ENCODE measurements at regions not wholly inside any gene's neighbourhood (a gene's known extent, or its start where the extent isn't known, plus 50 kb on each side); places are given as distances from the start of the nearest gene placed in this dataset.

DNA sequence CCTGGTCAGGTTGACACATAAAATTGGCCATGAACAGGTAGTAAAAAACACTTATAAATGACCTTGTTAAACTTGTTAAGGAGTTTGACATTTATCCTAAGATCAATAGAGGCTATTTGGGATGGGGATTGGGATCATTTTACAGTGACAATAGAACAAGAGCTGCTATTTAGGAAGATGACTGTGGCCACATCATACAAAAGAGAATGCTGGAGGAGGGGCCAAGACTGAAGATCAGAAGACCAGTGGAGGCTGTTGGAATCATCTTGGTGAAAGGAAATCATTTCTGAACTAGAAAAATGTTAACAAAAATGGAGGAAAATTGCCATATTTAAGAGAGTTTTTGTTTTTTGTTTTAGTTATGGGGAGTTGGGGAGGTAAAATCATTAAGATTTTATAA is 304.8 kb upstream of the TLE4 start:
- POLR2A ChIA-PET (ENCODE audit: low non-redundant PET) = no interaction called here
- no peaks in the 10 kb centered on the region for H3K36me3 ChIP-seq (ENCODE audit: insufficient read depth, low read length, poor library complexity, severe bottlenecking)
- H3K27me3 ChIP-seq (replicated peaks; ENCODE audit: insufficient read depth, low read depth, low read length, poor library complexity) = peaks cover 83% of the 10 kb centered on the region
- TF ChIP-seq CTCF (conservative IDR thresholded peaks at IDR 0.05; ENCODE audit: low read depth, low read length) = no peak
- no peak for TF ChIP-seq EZH2 (IDR thresholded peaks at IDR 0.05; ENCODE audit: borderline replicate concordance, low read depth, low read length, poor library complexity, severe bottlenecking)
- intact Hi-C loops (cut with micrococcal nuclease; ENCODE audit: unreplicated experiment) = no loop called here
- DNase-seq (ENCODE audit: low spot score) = no peak
- CTCF ChIA-PET = no interaction called here
- H3K27ac ChIP-seq (ENCODE audit: low read depth, low read length, poor library complexity, severe bottlenecking) = no peak overlapping the region
- no peak overlapping the region for H3K4me3 ChIP-seq (ENCODE audit: low read depth, low read length, poor library complexity, severe bottlenecking)
- no TSS peak for BruUV-seq (replicated peaks)
- no peaks in the 10 kb centered on the region for H3K4me1 ChIP-seq (ENCODE audit: insufficient read depth, low read length, poor library complexity, severe bottlenecking)
- no peaks in the 10 kb centered on the region for H3K9me3 ChIP-seq (ENCODE audit: low read depth, low read length, poor library complexity, severe bottlenecking)

DNA sequence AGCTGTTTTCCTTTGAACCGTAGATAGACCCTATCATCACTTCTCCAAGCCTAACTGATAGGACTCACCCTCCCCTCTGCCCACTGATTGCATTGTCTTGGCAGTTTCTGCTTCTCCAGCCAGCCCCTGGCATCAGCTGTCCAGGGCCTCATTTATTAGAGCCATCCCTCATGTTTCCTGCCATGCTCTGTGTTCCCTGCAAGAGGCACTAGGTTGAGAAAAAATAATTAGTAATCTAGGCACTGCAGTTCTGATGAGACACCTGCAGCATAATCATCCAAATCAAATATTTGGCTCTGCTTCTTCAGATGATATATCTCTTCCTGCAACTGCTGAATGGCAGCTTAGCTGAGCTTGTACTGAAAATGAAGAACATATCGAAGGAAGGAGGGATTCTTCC is 303.0 kb upstream of the TLE4 start:
- intact Hi-C loops (cut with micrococcal nuclease; ENCODE audit: unreplicated experiment) = no loop called here
- POLR2A ChIA-PET (ENCODE audit: low non-redundant PET) = no interaction called here
- BruUV-seq (replicated peaks) = no TSS peak

DNA sequence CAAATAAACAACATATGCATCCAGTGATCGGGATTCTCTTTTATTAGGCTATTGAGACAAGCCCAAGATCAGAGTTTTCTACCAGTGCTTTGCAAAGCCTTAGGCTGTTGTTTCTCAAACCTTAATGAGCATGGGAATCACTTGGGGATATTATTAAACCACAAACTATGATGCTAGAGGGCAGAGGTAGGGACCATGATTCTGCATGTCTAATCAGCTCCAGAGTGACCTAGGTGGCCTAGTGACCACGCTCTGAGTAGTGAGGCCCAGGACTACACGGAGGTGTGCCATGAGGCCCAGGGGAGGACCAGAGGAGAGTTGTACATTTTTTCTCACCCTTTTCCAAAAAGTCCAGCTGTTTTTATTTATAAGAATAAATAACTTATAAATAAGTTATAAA is 298.5 kb upstream of the TLE4 start:
- ChIA-PET CTCF (no interaction called here), POLR2A (ENCODE audit: low non-redundant PET) (no interaction called here)
- H3K4me3 ChIP-seq (ENCODE audit: low read depth, low read length, poor library complexity, severe bottlenecking) = no peak overlapping the region
- peaks cover 47% of the 10 kb centered on the region for H3K27me3 ChIP-seq (replicated peaks; ENCODE audit: insufficient read depth, low read depth, low read length, poor library complexity)
- no peaks in the 10 kb centered on the region for H3K36me3 ChIP-seq (ENCODE audit: insufficient read depth, low read length, poor library complexity, severe bottlenecking)
- H3K4me1 ChIP-seq (ENCODE audit: insufficient read depth, low read length, poor library complexity, severe bottlenecking) = no peaks in the 10 kb centered on the region
- no peaks in the 10 kb centered on the region for H3K9me3 ChIP-seq (ENCODE audit: low read depth, low read length, poor library complexity, severe bottlenecking)
- no peak for TF ChIP-seq EZH2 (IDR thresholded peaks at IDR 0.05; ENCODE audit: borderline replicate concordance, low read depth, low read length, poor library complexity, severe bottlenecking)
- TF ChIP-seq CTCF (conservative IDR thresholded peaks at IDR 0.05; ENCODE audit: low read depth, low read length) = no peak
- H3K27ac ChIP-seq (ENCODE audit: low read depth, low read length, poor library complexity, severe bottlenecking) = no peak overlapping the region
- BruUV-seq (replicated peaks) = no TSS peak
- intact Hi-C loops (cut with micrococcal nuclease; ENCODE audit: unreplicated experiment) = no loop called here
- DNase-seq (ENCODE audit: low spot score) = no peak

More for the DNA sequence above, 303.0 kb upstream of the TLE4 start:
- no peak for TF ChIP-seq EZH2 (IDR thresholded peaks at IDR 0.05; ENCODE audit: borderline replicate concordance, low read depth, low read length, poor library complexity, severe bottlenecking)
- no peak overlapping the region for H3K27ac ChIP-seq (ENCODE audit: low read depth, low read length, poor library complexity, severe bottlenecking)
- no peak for DNase-seq (ENCODE audit: low spot score)
- H3K9me3 ChIP-seq (ENCODE audit: low read depth, low read length, poor library complexity, severe bottlenecking) = no peaks in the 10 kb centered on the region
- H3K36me3 ChIP-seq (ENCODE audit: insufficient read depth, low read length, poor library complexity, severe bottlenecking) = no peaks in the 10 kb centered on the region
- CTCF ChIA-PET = no interaction called here
- H3K4me3 ChIP-seq (ENCODE audit: low read depth, low read length, poor library complexity, severe bottlenecking) = no peak overlapping the region
- H3K27me3 ChIP-seq (replicated peaks; ENCODE audit: insufficient read depth, low read depth, low read length, poor library complexity) = peaks cover 77% of the 10 kb centered on the region
- no peaks in the 10 kb centered on the region for H3K4me1 ChIP-seq (ENCODE audit: insufficient read depth, low read length, poor library complexity, severe bottlenecking)

DNA sequence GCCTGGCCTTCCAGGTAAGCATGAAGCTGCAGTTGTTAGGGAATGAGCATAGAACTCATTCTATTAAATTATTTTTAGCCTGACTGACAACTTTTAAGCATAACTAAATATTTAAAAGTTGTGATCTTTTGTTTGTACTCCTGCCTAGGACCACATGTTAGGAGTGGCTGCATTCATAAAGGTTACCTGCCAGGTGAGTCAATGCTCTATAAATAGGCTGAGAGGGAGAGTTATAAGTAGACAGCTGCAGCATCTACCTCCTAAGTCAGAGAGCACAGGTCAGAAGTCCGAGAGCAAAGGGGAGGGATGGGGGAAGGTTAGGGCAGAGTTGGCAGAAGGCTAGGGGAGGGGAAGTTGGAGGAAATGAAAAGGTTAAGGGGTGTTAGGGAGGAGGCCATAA is 292.4 kb upstream of the TLE4 start:
- CTCF ChIA-PET = no interaction called here
- intact Hi-C loops (cut with micrococcal nuclease; ENCODE audit: unreplicated experiment) = no loop called here
- no TSS peak for BruUV-seq (replicated peaks)
- H3K9me3 ChIP-seq (ENCODE audit: low read depth, low read length, poor library complexity, severe bottlenecking) = no peaks in the 10 kb centered on the region
- H3K4me1 ChIP-seq (ENCODE audit: insufficient read depth, low read length, poor library complexity, severe bottlenecking) = no peaks in the 10 kb centered on the region
- no peak overlapping the region for H3K27ac ChIP-seq (ENCODE audit: low read depth, low read length, poor library complexity, severe bottlenecking)
- DNase-seq (ENCODE audit: low spot score) = no peak
- H3K4me3 ChIP-seq (ENCODE audit: low read depth, low read length, poor library complexity, severe bottlenecking) = no peak overlapping the region
- TF ChIP-seq CTCF (conservative IDR thresholded peaks at IDR 0.05; ENCODE audit: low read depth, low read length) = no peak
- TF ChIP-seq EZH2 (IDR thresholded peaks at IDR 0.05; ENCODE audit: borderline replicate concordance, low read depth, low read length, poor library complexity, severe bottlenecking) = no peak
- no peaks in the 10 kb centered on the region for H3K36me3 ChIP-seq (ENCODE audit: insufficient read depth, low read length, poor library complexity, severe bottlenecking)
- POLR2A ChIA-PET (ENCODE audit: low non-redundant PET) = no interaction called here
- peaks cover 37% of the 10 kb centered on the region for H3K27me3 ChIP-seq (replicated peaks; ENCODE audit: insufficient read depth, low read depth, low read length, poor library complexity)

Data from A673 (cell line).